HEK293 (cell line): ENCODE measurements at regions not wholly inside any gene's neighbourhood (a gene's known extent, or its start where the extent isn't known, plus 50 kb on each side); places are given as distances from the start of the nearest gene placed in this dataset.

ENCODE experiments used
- CTCF ChIA-PET: fragments of 350-600 bp; formaldehyde crosslinking; extraction: SDS; loops from one replicate; lab custom pipeline; 2021; ENCODE audit warnings: antibody characterized with exemption; lab: Yijun Ruan, JAX
- POLR2A ChIA-PET: fragments of 300-600 bp; formaldehyde crosslinking; extraction: SDS; loops from one replicate; lab custom pipeline; 2020; ENCODE audit warnings: antibody characterized with exemption, inconsistent platforms; lab: Yijun Ruan, JAX
- H3K27ac ChIP-seq: fragments of 200-500 bp; sonication (Bioruptor generic); 2 replicates; pipeline ENCODE4 v1.5.1; 2014; ENCODE audit warnings: low read depth, low read length, control low read depth, inconsistent platforms; ENCODE audit errors: extremely low read depth
- H3K36me3 ChIP-seq, 2 experiments: fragments of 200-500 bp in 1 of 2; sonication (Bioruptor generic) in 1 of 2; 1 replicate in 1 of 2; 2 replicates in 1 of 2; pipeline ENCODE4 v1.5.1; 2014 to 2017; ENCODE audit warnings: inconsistent platforms in 2 of 2, low read length in 2 of 2; ENCODE audit not compliant: control insufficient read depth in 2 of 2, insufficient read depth in 1 of 2
- H3K4me1 ChIP-seq: fragments of 200-500 bp; sonication (Bioruptor generic); 2 replicates; pipeline ENCODE4 v1.5.1; 2014; ENCODE audit warnings: mild to moderate bottlenecking, low read length, inconsistent platforms; ENCODE audit not compliant: control insufficient read depth, insufficient read depth
- H3K4me3 ChIP-seq: 2 replicates; pipeline ENCODE4 v1.5.1; 2011; ENCODE audit warnings: low read depth, mild to moderate bottlenecking, control low read depth, low read length, moderate library complexity
- H3K9me3 ChIP-seq: fragments of 200-500 bp; sonication (Bioruptor generic); 2 replicates; pipeline ENCODE4 v1.5.1; 2014; ENCODE audit warnings: low read depth, low read length, inconsistent platforms; ENCODE audit not compliant: control insufficient read depth, insufficient read depth
- OSR2 ChIP-seq: fragments of 450-650 bp; formaldehyde crosslinking; IDR thresholded peaks from 2 replicates; pipeline ENCODE4 v1.5.1; 2016; ENCODE audit warnings: missing biosample characterization, missing genetic modification characterization
- REPIN1 ChIP-seq: fragments of 450-650 bp; formaldehyde crosslinking; IDR thresholded peaks from 2 replicates; pipeline ENCODE4 v1.5.1; 2017; ENCODE audit warnings: missing biosample characterization, missing genetic modification characterization, low read depth
- ZNF175 ChIP-seq: fragments of 450-650 bp; formaldehyde crosslinking; IDR thresholded peaks from 2 replicates; pipeline ENCODE4 v1.5.1; 2016; ENCODE audit warnings: missing biosample characterization, missing genetic modification characterization
- ZNF2 ChIP-seq: fragments of 450-650 bp; formaldehyde crosslinking; IDR thresholded peaks from 2 replicates; pipeline ENCODE4 v1.5.1; 2016; ENCODE audit warnings: missing biosample characterization, missing genetic modification characterization
- ZNF366 ChIP-seq: fragments of 450-650 bp; formaldehyde crosslinking; conservative IDR thresholded peaks from 2 replicates; pipeline ENCODE4 v1.5.1; 2016; ENCODE audit warnings: missing biosample characterization, missing genetic modification characterization
- ZNF416 ChIP-seq: fragments of 450-650 bp; formaldehyde crosslinking; IDR thresholded peaks from 2 replicates; pipeline ENCODE4 v1.5.1; 2016; ENCODE audit warnings: missing biosample characterization, missing genetic modification characterization
- ZNF626 ChIP-seq: fragments of 450-650 bp; sonication (Bioruptor Pico); formaldehyde crosslinking; IDR thresholded peaks from 2 replicates; pipeline ENCODE4 v1.5.1; 2018; ENCODE audit warnings: missing biosample characterization, missing genetic modification characterization, inconsistent platforms
- ZNF664 ChIP-seq: fragments of 450-650 bp; formaldehyde crosslinking; IDR thresholded peaks from 2 replicates; pipeline ENCODE4 v1.5.1; 2016; ENCODE audit warnings: missing biosample characterization, missing genetic modification characterization
- ZNF701 ChIP-seq: fragments of 450-650 bp; formaldehyde crosslinking; IDR thresholded peaks from 2 replicates; pipeline ENCODE4 v1.5.1; 2016; ENCODE audit warnings: missing biosample characterization, missing genetic modification characterization
- ZSCAN23 ChIP-seq: fragments of 450-650 bp; formaldehyde crosslinking; IDR thresholded peaks from 2 replicates; pipeline ENCODE4 v1.5.1; 2016; ENCODE audit warnings: missing biosample characterization, missing genetic modification characterization
- TF ChIP-seq, protein P1 (sequence below): fragments of 450-650 bp; formaldehyde crosslinking; IDR thresholded peaks from 2 replicates; pipeline ENCODE4 v1.5.1; 2016; ENCODE audit warnings: missing biosample characterization, missing genetic modification characterization
- TF ChIP-seq, protein P2 (sequence below): fragments of 450-650 bp; formaldehyde crosslinking; IDR thresholded peaks from 2 replicates; pipeline ENCODE4 v1.5.1; 2016; ENCODE audit warnings: missing biosample characterization, missing genetic modification characterization
- TF ChIP-seq, protein P3 (sequence below): fragments of 450-650 bp; formaldehyde crosslinking; IDR thresholded peaks from 2 replicates; pipeline ENCODE4 v1.5.1; 2016; ENCODE audit warnings: missing biosample characterization, missing genetic modification characterization
- TF ChIP-seq, protein P4 (sequence below): fragments of 450-650 bp; formaldehyde crosslinking; conservative IDR thresholded peaks from 2 replicates; pipeline ENCODE4 v1.5.1; 2016; ENCODE audit warnings: low read depth, missing biosample characterization, missing genetic modification characterization
- TF ChIP-seq, protein P5 (sequence below): fragments of 450-650 bp; formaldehyde crosslinking; IDR thresholded peaks from 2 replicates; pipeline ENCODE4 v1.5.1; 2016; ENCODE audit warnings: missing biosample characterization, missing genetic modification characterization

DNA sequence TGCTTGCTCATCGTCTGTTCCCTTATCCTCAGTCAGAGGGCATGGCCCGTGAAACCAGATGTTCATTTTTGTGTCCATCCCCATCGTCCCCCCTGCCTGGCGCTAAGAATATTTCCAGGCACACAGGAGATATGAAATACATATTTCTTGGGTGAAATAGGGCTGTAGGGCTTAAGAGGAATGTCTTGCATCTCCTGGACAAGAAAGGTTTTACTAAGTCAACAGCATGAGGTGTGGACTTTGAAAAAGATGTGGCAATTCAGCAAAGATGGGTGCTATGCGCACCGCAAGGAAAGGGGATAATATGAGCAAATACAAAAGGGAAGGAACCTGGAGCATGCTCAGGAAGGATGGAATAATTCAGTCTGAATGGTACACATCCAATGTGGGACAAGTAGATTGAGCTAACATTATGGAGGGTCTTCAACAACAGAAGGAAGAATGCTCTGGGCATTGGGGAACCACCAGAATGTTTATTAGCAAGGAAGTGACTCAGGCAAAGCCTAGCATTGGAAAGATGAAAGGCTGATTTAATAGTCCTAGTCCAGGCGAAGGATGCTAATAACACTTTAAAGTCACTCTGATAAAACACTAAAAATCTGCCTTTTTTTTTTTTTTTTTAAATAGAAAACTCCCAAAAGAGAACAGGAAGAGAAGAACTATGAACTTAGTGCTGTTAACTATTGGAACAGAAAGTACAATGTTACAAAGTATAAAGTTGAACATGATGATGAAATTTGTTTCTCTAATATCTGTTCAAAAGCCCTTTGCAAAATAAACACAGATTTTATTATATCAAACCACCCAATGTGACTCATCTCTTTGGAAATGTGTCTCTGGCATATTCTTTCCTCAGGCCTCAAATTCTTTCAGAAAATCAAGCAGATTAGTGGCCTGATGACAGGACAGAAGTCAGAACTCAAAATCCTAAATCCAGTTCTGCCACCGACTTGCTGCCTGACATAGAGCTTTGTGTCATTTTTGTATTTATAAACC is 449.5 kb downstream of the BCAT1 start:
- TF ChIP-seq, protein P1, sequence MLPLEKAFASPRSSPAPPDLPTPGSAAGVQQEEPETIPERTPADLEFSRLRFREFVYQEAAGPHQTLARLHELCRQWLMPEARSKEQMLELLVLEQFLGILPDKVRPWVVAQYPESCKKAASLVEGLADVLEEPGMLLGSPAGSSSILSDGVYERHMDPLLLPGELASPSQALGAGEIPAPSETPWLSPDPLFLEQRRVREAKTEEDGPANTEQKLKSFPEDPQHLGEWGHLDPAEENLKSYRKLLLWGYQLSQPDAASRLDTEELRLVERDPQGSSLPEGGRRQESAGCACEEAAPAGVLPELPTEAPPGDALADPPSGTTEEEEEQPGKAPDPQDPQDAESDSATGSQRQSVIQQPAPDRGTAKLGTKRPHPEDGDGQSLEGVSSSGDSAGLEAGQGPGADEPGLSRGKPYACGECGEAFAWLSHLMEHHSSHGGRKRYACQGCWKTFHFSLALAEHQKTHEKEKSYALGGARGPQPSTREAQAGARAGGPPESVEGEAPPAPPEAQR, result no peak
- CTCF ChIA-PET, result no interaction called here

DNA sequence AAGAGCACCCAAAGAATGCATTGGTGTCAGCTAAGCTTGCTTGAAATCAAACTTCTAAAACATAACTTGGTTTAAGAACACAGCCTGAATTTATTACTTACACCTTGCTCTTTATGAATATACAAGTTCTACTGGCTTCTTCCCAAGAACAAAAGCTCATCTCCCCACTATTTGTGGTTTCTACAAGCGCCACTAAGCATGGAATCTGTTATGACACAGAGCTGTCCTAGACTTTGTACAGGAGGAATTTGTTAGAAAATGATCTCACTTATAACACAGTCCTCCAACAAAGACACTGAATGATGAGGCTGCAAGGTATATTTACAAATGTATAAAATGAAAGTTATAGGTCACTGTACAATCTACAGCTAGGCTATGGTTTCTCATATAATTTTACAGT is 452.1 kb downstream of the BCAT1 start:
- Histone ChIP-seq H3K4me3 (no peak overlapping the region), H3K27ac (no peak overlapping the region), H3K4me1 (peaks cover 8% of the 10 kb centered on the region), H3K9me3 (no peaks in the 10 kb centered on the region), H3K36me3 (no peaks in the 10 kb centered on the region)
- CTCF ChIA-PET, result no interaction called here
- POLR2A ChIA-PET, result interaction anchor here (0.5 kb wide), 1 partner anchor 597 kb away, joined by 3 read pairs; no protein-coding TSS in a partner anchor
- TF ChIP-seq OSR2 (tag by site-specific recombination) (no peak), ZNF626 (no peak), ZNF664 (no peak), REPIN1 (tag by site-specific recombination) (no peak), ZNF366 (tag by site-specific recombination) (no peak), ZNF416 (tag by site-specific recombination) (no peak), ZNF2 (no peak), ZNF175 (tag by site-specific recombination) (no peak), ZSCAN23 (tag by site-specific recombination) (no peak), ZNF701 (tag by site-specific recombination) (no peak)
- TF ChIP-seq, protein P2, sequence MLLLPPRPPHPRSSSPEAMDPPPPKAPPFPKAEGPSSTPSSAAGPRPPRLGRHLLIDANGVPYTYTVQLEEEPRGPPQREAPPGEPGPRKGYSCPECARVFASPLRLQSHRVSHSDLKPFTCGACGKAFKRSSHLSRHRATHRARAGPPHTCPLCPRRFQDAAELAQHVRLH, result no peak
- TF ChIP-seq, protein P3, sequence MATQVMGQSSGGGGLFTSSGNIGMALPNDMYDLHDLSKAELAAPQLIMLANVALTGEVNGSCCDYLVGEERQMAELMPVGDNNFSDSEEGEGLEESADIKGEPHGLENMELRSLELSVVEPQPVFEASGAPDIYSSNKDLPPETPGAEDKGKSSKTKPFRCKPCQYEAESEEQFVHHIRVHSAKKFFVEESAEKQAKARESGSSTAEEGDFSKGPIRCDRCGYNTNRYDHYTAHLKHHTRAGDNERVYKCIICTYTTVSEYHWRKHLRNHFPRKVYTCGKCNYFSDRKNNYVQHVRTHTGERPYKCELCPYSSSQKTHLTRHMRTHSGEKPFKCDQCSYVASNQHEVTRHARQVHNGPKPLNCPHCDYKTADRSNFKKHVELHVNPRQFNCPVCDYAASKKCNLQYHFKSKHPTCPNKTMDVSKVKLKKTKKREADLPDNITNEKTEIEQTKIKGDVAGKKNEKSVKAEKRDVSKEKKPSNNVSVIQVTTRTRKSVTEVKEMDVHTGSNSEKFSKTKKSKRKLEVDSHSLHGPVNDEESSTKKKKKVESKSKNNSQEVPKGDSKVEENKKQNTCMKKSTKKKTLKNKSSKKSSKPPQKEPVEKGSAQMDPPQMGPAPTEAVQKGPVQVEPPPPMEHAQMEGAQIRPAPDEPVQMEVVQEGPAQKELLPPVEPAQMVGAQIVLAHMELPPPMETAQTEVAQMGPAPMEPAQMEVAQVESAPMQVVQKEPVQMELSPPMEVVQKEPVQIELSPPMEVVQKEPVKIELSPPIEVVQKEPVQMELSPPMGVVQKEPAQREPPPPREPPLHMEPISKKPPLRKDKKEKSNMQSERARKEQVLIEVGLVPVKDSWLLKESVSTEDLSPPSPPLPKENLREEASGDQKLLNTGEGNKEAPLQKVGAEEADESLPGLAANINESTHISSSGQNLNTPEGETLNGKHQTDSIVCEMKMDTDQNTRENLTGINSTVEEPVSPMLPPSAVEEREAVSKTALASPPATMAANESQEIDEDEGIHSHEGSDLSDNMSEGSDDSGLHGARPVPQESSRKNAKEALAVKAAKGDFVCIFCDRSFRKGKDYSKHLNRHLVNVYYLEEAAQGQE (tag by site-specific recombination), result no peak
- TF ChIP-seq, protein P4, sequence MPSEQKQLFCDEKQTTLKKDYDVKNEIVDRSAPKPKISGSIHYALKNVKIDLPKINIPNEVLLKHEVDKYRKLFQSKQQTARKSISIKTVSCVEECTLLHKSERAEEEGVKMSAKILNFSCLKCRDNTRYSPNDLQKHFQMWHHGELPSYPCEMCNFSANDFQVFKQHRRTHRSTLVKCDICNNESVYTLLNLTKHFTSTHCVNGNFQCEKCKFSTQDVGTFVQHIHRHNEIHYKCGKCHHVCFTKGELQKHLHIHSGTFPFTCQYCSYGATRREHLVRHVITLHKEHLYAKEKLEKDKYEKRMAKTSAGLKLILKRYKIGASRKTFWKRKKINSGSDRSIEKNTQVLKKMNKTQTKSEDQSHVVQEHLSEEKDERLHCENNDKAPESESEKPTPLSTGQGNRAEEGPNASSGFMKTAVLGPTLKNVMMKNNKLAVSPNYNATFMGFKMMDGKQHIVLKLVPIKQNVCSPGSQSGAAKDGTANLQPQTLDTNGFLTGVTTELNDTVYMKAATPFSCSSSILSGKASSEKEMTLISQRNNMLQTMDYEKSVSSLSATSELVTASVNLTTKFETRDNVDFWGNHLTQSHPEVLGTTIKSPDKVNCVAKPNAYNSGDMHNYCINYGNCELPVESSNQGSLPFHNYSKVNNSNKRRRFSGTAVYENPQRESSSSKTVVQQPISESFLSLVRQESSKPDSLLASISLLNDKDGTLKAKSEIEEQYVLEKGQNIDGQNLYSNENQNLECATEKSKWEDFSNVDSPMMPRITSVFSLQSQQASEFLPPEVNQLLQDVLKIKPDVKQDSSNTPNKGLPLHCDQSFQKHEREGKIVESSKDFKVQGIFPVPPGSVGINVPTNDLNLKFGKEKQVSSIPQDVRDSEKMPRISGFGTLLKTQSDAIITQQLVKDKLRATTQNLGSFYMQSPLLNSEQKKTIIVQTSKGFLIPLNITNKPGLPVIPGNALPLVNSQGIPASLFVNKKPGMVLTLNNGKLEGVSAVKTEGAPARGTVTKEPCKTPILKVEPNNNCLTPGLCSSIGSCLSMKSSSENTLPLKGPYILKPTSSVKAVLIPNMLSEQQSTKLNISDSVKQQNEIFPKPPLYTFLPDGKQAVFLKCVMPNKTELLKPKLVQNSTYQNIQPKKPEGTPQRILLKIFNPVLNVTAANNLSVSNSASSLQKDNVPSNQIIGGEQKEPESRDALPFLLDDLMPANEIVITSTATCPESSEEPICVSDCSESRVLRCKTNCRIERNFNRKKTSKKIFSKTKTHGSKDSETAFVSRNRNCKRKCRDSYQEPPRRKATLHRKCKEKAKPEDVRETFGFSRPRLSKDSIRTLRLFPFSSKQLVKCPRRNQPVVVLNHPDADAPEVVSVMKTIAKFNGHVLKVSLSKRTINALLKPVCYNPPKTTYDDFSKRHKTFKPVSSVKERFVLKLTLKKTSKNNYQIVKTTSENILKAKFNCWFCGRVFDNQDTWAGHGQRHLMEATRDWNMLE (tag by site-specific recombination), result no peak
- TF ChIP-seq, protein P5, sequence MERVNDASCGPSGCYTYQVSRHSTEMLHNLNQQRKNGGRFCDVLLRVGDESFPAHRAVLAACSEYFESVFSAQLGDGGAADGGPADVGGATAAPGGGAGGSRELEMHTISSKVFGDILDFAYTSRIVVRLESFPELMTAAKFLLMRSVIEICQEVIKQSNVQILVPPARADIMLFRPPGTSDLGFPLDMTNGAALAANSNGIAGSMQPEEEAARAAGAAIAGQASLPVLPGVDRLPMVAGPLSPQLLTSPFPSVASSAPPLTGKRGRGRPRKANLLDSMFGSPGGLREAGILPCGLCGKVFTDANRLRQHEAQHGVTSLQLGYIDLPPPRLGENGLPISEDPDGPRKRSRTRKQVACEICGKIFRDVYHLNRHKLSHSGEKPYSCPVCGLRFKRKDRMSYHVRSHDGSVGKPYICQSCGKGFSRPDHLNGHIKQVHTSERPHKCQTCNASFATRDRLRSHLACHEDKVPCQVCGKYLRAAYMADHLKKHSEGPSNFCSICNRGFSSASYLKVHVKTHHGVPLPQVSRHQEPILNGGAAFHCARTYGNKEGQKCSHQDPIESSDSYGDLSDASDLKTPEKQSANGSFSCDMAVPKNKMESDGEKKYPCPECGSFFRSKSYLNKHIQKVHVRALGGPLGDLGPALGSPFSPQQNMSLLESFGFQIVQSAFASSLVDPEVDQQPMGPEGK, result no peak

More for the DNA sequence above, 449.5 kb downstream of the BCAT1 start:
- Histone ChIP-seq H3K9me3 (no peaks in the 10 kb centered on the region), H3K4me3 (no peak overlapping the region), H3K4me1 (peaks cover 8% of the 10 kb centered on the region), H3K27ac (no peak overlapping the region), H3K36me3 (no peaks in the 10 kb centered on the region)
- POLR2A ChIA-PET, result no interaction called here
